Loucy (cell line): ENCODE measurements at regions not wholly inside any gene's neighbourhood (a gene's known extent, or its start where the extent isn't known, plus 50 kb on each side); places are given as distances from the start of the nearest gene placed in this dataset.

ENCODE experiments used
- CTCF ChIP-seq: fragments of 200-600 bp; sonication (generic); conservative IDR thresholded peaks from 2 replicates; pipeline ENCODE4 v1.5.1; 2014; ENCODE audit warnings: mild to moderate bottlenecking, antibody characterized with exemption, low read length
- EZH2phosphoT487 ChIP-seq: fragments of 200-600 bp; IDR thresholded peaks from 2 replicates; pipeline ENCODE4 v1.6.1; 2018; ENCODE audit warnings: antibody characterized with exemption, mild to moderate bottlenecking, moderate library complexity, borderline replicate concordance

GRCh38 chr17:68784431-68784830 is 170.8 kb downstream of the ABCA8 start:
- TF ChIP-seq CTCF (no peak), EZH2phosphoT487 (no peak)
